ENCODE measurements at regions not wholly inside any gene's neighbourhood (a gene's known extent, or its start where the extent isn't known, plus 50 kb on each side); places are given as distances from the start of the nearest gene placed in this dataset.

GRCh38 chr12:116489116-116489515 is 70.1 kb upstream of the MAP1LC3B2 start:
- H3K27ac ChIP-seq (ENCODE audit: insufficient read length, low read depth, low read length): no peak overlapping the region
- no peak overlapping the region for H2BK5ac ChIP-seq (ENCODE audit: insufficient read length, low read length)
- Mint-ChIP-seq H3K4me1 (no peaks in the 10 kb centered on the region), H3K27me3 (ENCODE audit: low read depth) (peaks cover 2% of the 10 kb centered on the region; the same call in 1 of the 2 replicates), H3K36me3 (ENCODE audit: insufficient read depth in 1 of 3, low read depth in 3 of 3) (peaks cover 0 to 2% (median 0%) of the 10 kb centered on the region in 3 experiments; a peak in 1 of 7 replicates), H3K4me3 (no peak overlapping the region), H3K9me3 (peaks cover 0 to 8% of the 10 kb centered on the region in 2 experiments; a peak in 3 of 5 replicates), H3K27ac (no peak overlapping the region)
- TF ChIP-seq CTCF (conservative IDR thresholded peaks at IDR 0.05): no peak
- no peak overlapping the region for H3T11ph ChIP-seq (ENCODE audit: low read length)
- no peak overlapping the region for H3K14ac ChIP-seq (ENCODE audit: insufficient read depth, low read length)
- whole genome bisulfite sequencing (ENCODE audit: extremely low coverage, insufficient read length, low lambda C conversion rate): no CpG with 5 or more reads among the region's 3 CpGs
- no peaks in the 10 kb centered on the region for H3K9me3 ChIP-seq (ENCODE audit: control insufficient read depth, low read depth, low read length)
- no peak overlapping the region for H4K91ac ChIP-seq (ENCODE audit: insufficient read length, low read depth, low read length)
- no peaks in the 10 kb centered on the region for H3K79me1 ChIP-seq (ENCODE audit: insufficient read depth, low read depth, low read length, poor library complexity, severe bottlenecking)
- no peak overlapping the region for H3K56ac ChIP-seq (ENCODE audit: insufficient read length, low read depth, low read length)
- no peak overlapping the region for H4K8ac ChIP-seq (replicated peaks; ENCODE audit: insufficient read length, low read depth, low read length)
- no peak overlapping the region for H4K5ac ChIP-seq (ENCODE audit: insufficient read length, low read depth, low read length)
- no peaks in the 10 kb centered on the region for H3K79me2 ChIP-seq (ENCODE audit: insufficient read depth, low read length)
- no peak overlapping the region for H3K23ac ChIP-seq (ENCODE audit: insufficient read length, low read depth, low read length)
- H2AK5ac ChIP-seq (ENCODE audit: insufficient read length, low read length): no peak overlapping the region
- DNase-seq: no peak
- no peaks in the 10 kb centered on the region for H3K4me1 ChIP-seq (ENCODE audit: insufficient read depth, low read length)
- no peak overlapping the region for H3K18ac ChIP-seq (ENCODE audit: insufficient read length, low read depth, low read length)
- no peak overlapping the region for H2BK20ac ChIP-seq (ENCODE audit: low read depth, low read length, poor library complexity, severe bottlenecking)
- no peaks in the 10 kb centered on the region for H4K20me1 ChIP-seq (ENCODE audit: control insufficient read depth, insufficient read depth, insufficient read length)
- no peak overlapping the region for H2BK15ac ChIP-seq (ENCODE audit: low read depth, low read length)
- H3K9ac ChIP-seq (ENCODE audit: extremely low read depth, insufficient read length, low read length): no peak overlapping the region
- H3K4ac ChIP-seq (ENCODE audit: low read depth, low read length): no peak overlapping the region
- no peak overlapping the region for H3K4me2 ChIP-seq (ENCODE audit: insufficient read depth, insufficient read length, low read length)
- no peak overlapping the region for H2BK120ac ChIP-seq (ENCODE audit: low read depth, low read length, poor library complexity, severe bottlenecking)
- no peaks in the 10 kb centered on the region for H3K27me3 ChIP-seq (ENCODE audit: insufficient read depth, low read length)
- H2BK12ac ChIP-seq (ENCODE audit: insufficient read length, low read depth, low read length): no peak overlapping the region
- no peaks in the 10 kb centered on the region for H3K23me2 ChIP-seq (ENCODE audit: insufficient read length, low read depth, low read length, poor library complexity, severe bottlenecking)
- no peak overlapping the region for H2AFZ ChIP-seq (ENCODE audit: low read length)
